HG03108 (cell line): ENCODE measurements at regions not wholly inside any gene's neighbourhood (a gene's known extent, or its start where the extent isn't known, plus 50 kb on each side); places are given as distances from the start of the nearest gene placed in this dataset.

Experiments used
- ATAC-seq: cut with Tn5 transposase; IDR thresholded peaks from one replicate; pipeline ENCODE4 v1.9.1; 2021; ENCODE audit warnings: moderate library complexity; ENCODE audit not compliant: unreplicated experiment

- no peak for ATAC-seq
Observed at GRCh38 chr6:43951756-43952675, 175.2 kb downstream of the MRPL14 start.

GRCh38 chr6:43951063-43951755 is 176.0 kb downstream of the MRPL14 start:
- ATAC-seq = no peak

GRCh38 chr6:43950731-43951062 is 176.6 kb downstream of the MRPL14 start:
- no peak for ATAC-seq

GRCh38 chr6:43950051-43950605 is 177.1 kb downstream of the MRPL14 start:
- no peak for ATAC-seq

- no peak for ATAC-seq
Observed at GRCh38 chr6:43949551-43949991, 177.7 kb downstream of the MRPL14 start.

GRCh38 chr6:43948527-43949485 is 178.4 kb downstream of the MRPL14 start:
- ATAC-seq = no peak

- ATAC-seq = no peak
Observed at GRCh38 chr6:43947860-43948259, 177.8 kb downstream of the VEGFA start.

- no peak for ATAC-seq
Observed at GRCh38 chr6:43946641-43947363, 176.8 kb downstream of the VEGFA start.

GRCh38 chr6:43945768-43946080 is 175.7 kb downstream of the VEGFA start:
- no peak for ATAC-seq

GRCh38 chr6:43944908-43945767 is 175.1 kb downstream of the VEGFA start:
- ATAC-seq = no peak

- ATAC-seq = no peak
Observed at GRCh38 chr6:43943781-43944250, 173.8 kb downstream of the VEGFA start.

GRCh38 chr6:43943099-43943766 is 173.2 kb downstream of the VEGFA start:
- no peak for ATAC-seq

- no peak for ATAC-seq
Observed at GRCh38 chr6:43942616-43943015, 172.6 kb downstream of the VEGFA start.

GRCh38 chr6:43942011-43942442 is 172.0 kb downstream of the VEGFA start:
- no peak for ATAC-seq

GRCh38 chr6:43941174-43941573 is 171.2 kb downstream of the VEGFA start:
- ATAC-seq = no peak

GRCh38 chr6:43940393-43941087 is 170.5 kb downstream of the VEGFA start:
- ATAC-seq = no peak

- ATAC-seq = no peak
Observed at GRCh38 chr6:43940071-43940392, 170.0 kb downstream of the VEGFA start.
